ENCODE measurements at regions not wholly inside any gene's neighbourhood (a gene's known extent, or its start where the extent isn't known, plus 50 kb on each side); places are given as distances from the start of the nearest gene placed in this dataset.

DNA sequence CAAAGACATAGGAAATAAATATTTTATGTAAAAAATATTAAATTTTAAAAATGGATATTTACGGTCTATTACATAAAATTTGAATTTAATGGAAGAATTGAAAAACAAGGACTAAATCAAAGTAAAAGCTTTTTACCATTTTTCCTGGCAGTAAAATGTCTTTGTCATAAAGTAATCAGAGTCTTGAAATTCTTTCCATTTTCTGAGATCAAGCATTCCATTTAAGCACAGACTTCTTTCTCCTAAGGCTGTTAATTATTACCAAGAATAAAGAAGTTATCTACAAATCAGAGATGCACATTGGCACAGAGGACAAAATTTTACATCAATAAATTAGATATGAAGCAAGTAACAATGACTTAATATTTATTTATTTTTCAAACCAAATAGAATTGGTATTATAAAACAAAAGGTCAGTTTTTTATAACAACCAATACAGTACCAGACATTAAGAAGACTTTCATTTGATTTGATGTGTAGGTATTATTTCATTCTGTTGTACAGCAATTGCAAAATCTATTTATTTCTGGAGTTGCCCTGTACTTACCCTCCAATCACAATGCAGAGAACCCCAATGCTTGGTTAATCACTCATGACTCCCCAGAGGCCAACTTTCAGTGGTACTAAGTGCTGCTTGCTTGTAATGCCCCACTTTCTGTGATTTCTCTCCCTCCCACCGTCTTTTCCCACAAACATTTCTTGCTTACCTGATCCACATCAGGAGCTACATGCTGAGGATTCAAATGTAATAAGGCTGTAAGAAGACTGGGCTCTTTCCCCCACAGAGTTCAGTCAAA lies 254.6 kb downstream of the GASK1B start:
- no peaks in the 10 kb centered on the region for H3K36me3 ChIP-seq (ENCODE audit: insufficient read depth, low read length)
- no peaks in the 10 kb centered on the region for H3K4me1 ChIP-seq (ENCODE audit: control insufficient read depth, insufficient read depth, low read length, unreplicated experiment)
- peaks cover 12% of the 10 kb centered on the region; the same call in 1 of the 2 replicates for H3K27me3 ChIP-seq (ENCODE audit: insufficient read depth, low read length)
- H2AFZ ChIP-seq (ENCODE audit: low read length, unreplicated experiment), result no peak overlapping the region
- no peaks in the 10 kb centered on the region for H3K79me2 ChIP-seq (ENCODE audit: control insufficient read depth, insufficient read depth, low read length, unreplicated experiment)
- H3K27ac ChIP-seq (ENCODE audit: low read depth, low read length), result no peak overlapping the region
- H3K4me3 ChIP-seq (ENCODE audit: low read depth, low read length), result no peak overlapping the region

GRCh38 chr4:157912212-157912611 lies 260.6 kb downstream of the GASK1B start:
- H3K79me2 ChIP-seq (ENCODE audit: control insufficient read depth, insufficient read depth, low read length, unreplicated experiment), result no peaks in the 10 kb centered on the region
- peaks cover 32% of the 10 kb centered on the region for H3K27me3 ChIP-seq (ENCODE audit: insufficient read depth, low read length)
- no peaks in the 10 kb centered on the region for H3K4me1 ChIP-seq (ENCODE audit: control insufficient read depth, insufficient read depth, low read length, unreplicated experiment)
- no peak overlapping the region for H2AFZ ChIP-seq (ENCODE audit: low read length, unreplicated experiment)
- no peaks in the 10 kb centered on the region for H3K36me3 ChIP-seq (ENCODE audit: insufficient read depth, low read length)
- H3K27ac ChIP-seq (ENCODE audit: low read depth, low read length), result no peak overlapping the region
- H3K4me3 ChIP-seq (ENCODE audit: low read depth, low read length), result no peak overlapping the region

DNA sequence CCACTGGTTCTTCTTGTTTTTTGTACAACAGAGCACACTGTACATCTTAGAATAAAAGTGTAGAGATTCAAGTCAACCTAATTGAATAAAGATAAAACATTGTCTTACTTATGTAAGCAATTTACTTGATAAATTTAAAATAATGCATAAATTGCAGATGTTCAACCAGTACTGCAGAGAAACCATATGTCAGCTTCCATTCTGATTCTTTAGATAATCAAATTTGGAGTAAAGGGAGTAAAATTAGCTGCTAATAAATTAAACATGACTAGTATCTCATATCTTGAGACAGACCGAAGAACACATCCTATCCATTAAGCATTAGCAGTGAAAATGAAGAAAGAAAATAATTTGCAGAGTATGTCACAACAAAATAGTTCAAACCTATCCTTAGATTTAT lies 261.2 kb downstream of the GASK1B start:
- Histone ChIP-seq H3K4me3 (ENCODE audit: low read depth, low read length) (no peak overlapping the region), H3K36me3 (ENCODE audit: insufficient read depth, low read length) (no peaks in the 10 kb centered on the region), H2AFZ (ENCODE audit: low read length, unreplicated experiment) (no peak overlapping the region), H3K27ac (ENCODE audit: low read depth, low read length) (no peak overlapping the region), H3K79me2 (ENCODE audit: control insufficient read depth, insufficient read depth, low read length, unreplicated experiment) (no peaks in the 10 kb centered on the region), H3K4me1 (ENCODE audit: control insufficient read depth, insufficient read depth, low read length, unreplicated experiment) (no peaks in the 10 kb centered on the region), H3K27me3 (ENCODE audit: insufficient read depth, low read length) (peaks cover 32% of the 10 kb centered on the region)

- Histone ChIP-seq H3K36me3 (ENCODE audit: insufficient read depth, low read length) (no peaks in the 10 kb centered on the region), H3K27ac (ENCODE audit: low read depth, low read length) (no peak overlapping the region), H3K27me3 (ENCODE audit: insufficient read depth, low read length) (peaks cover 33% of the 10 kb centered on the region), H2AFZ (ENCODE audit: low read length, unreplicated experiment) (no peak overlapping the region), H3K4me3 (ENCODE audit: low read depth, low read length) (no peak overlapping the region), H3K4me1 (ENCODE audit: control insufficient read depth, insufficient read depth, low read length, unreplicated experiment) (no peaks in the 10 kb centered on the region), H3K79me2 (ENCODE audit: control insufficient read depth, insufficient read depth, low read length, unreplicated experiment) (no peaks in the 10 kb centered on the region)
Measured at GRCh38 chr4:157908691-157909090, 264.1 kb downstream of the GASK1B start.

GRCh38 chr4:157908031-157908430 lies 264.8 kb downstream of the GASK1B start:
- Histone ChIP-seq H3K27ac (ENCODE audit: low read depth, low read length) (no peak overlapping the region), H3K4me3 (ENCODE audit: low read depth, low read length) (no peak overlapping the region), H3K79me2 (ENCODE audit: control insufficient read depth, insufficient read depth, low read length, unreplicated experiment) (no peaks in the 10 kb centered on the region), H2AFZ (ENCODE audit: low read length, unreplicated experiment) (no peak overlapping the region), H3K4me1 (ENCODE audit: control insufficient read depth, insufficient read depth, low read length, unreplicated experiment) (no peaks in the 10 kb centered on the region), H3K36me3 (ENCODE audit: insufficient read depth, low read length) (no peaks in the 10 kb centered on the region), H3K27me3 (ENCODE audit: insufficient read depth, low read length) (peaks cover 33% of the 10 kb centered on the region)

DNA sequence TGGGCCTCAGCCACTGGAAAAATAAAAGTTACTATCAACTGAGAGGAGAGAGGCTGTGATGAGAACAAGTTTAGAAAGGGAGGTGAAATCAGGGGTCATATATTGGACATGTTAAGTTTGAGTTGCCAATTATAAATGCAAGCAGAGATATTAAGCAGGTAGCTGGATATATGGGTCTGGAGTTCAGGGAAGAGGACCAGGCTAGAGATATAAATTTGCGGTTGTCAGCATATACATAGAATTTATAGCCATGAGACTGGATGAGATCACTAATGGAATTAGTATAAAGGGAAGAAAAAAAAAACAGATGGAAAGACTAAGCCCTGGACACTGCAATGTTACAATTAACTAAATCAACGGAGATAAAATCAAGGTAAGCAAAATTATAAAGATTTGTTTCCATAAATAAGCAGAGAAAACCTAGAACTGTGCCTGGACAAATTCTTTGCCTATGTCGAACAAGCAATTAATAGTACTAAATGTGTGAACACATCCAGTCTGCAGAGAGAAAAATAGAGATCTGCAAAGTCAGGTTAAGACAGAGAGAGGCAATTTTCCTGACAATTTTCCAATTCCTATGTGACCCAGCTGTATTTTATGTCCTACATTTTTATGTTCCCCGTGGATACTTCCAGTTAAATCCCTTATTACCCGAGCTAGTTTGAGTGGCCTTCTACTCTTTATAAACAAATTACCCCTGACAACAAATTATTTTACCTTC lies 265.4 kb downstream of the GASK1B start:
- Histone ChIP-seq H3K27ac (ENCODE audit: low read depth, low read length) (no peak overlapping the region), H3K36me3 (ENCODE audit: insufficient read depth, low read length) (no peaks in the 10 kb centered on the region), H3K27me3 (ENCODE audit: insufficient read depth, low read length) (peaks cover 32% of the 10 kb centered on the region), H3K79me2 (ENCODE audit: control insufficient read depth, insufficient read depth, low read length, unreplicated experiment) (no peaks in the 10 kb centered on the region), H2AFZ (ENCODE audit: low read length, unreplicated experiment) (no peak overlapping the region), H3K4me3 (ENCODE audit: low read depth, low read length) (no peak overlapping the region), H3K4me1 (ENCODE audit: control insufficient read depth, insufficient read depth, low read length, unreplicated experiment) (no peaks in the 10 kb centered on the region)

- Histone ChIP-seq H3K4me1 (ENCODE audit: control insufficient read depth, insufficient read depth, low read length, unreplicated experiment) (no peaks in the 10 kb centered on the region), H3K79me2 (ENCODE audit: control insufficient read depth, insufficient read depth, low read length, unreplicated experiment) (no peaks in the 10 kb centered on the region), H3K36me3 (ENCODE audit: insufficient read depth, low read length) (no peaks in the 10 kb centered on the region), H3K27me3 (ENCODE audit: insufficient read depth, low read length) (peaks cover 9% of the 10 kb centered on the region; the same call in 1 of the 2 replicates), H3K4me3 (ENCODE audit: low read depth, low read length) (no peak overlapping the region), H3K27ac (ENCODE audit: low read depth, low read length) (no peak overlapping the region), H2AFZ (ENCODE audit: low read length, unreplicated experiment) (no peak overlapping the region)
Measured at GRCh38 chr4:157898836-157899605, 273.8 kb downstream of the GASK1B start.

GRCh38 chr4:157897855-157898370 lies 274.9 kb downstream of the GASK1B start:
- H3K36me3 ChIP-seq (ENCODE audit: insufficient read depth, low read length), result no peaks in the 10 kb centered on the region
- H3K4me3 ChIP-seq (ENCODE audit: low read depth, low read length), result no peak overlapping the region
- H3K79me2 ChIP-seq (ENCODE audit: control insufficient read depth, insufficient read depth, low read length, unreplicated experiment), result no peaks in the 10 kb centered on the region
- peaks cover 11% of the 10 kb centered on the region; the same call in 1 of the 2 replicates for H3K27me3 ChIP-seq (ENCODE audit: insufficient read depth, low read length)
- no peaks in the 10 kb centered on the region for H3K4me1 ChIP-seq (ENCODE audit: control insufficient read depth, insufficient read depth, low read length, unreplicated experiment)
- H2AFZ ChIP-seq (ENCODE audit: low read length, unreplicated experiment), result no peak overlapping the region
- H3K27ac ChIP-seq (ENCODE audit: low read depth, low read length), result no peak overlapping the region

- H3K4me3 ChIP-seq (ENCODE audit: low read depth, low read length), result no peak overlapping the region
- no peak overlapping the region for H3K27ac ChIP-seq (ENCODE audit: low read depth, low read length)
- no peak overlapping the region for H2AFZ ChIP-seq (ENCODE audit: low read length, unreplicated experiment)
- H3K27me3 ChIP-seq (ENCODE audit: insufficient read depth, low read length), result peaks cover 14% of the 10 kb centered on the region; the same call in 1 of the 2 replicates
- H3K4me1 ChIP-seq (ENCODE audit: control insufficient read depth, insufficient read depth, low read length, unreplicated experiment), result no peaks in the 10 kb centered on the region
- no peaks in the 10 kb centered on the region for H3K36me3 ChIP-seq (ENCODE audit: insufficient read depth, low read length)
- no peaks in the 10 kb centered on the region for H3K79me2 ChIP-seq (ENCODE audit: control insufficient read depth, insufficient read depth, low read length, unreplicated experiment)
Measured at GRCh38 chr4:157896726-157897125, 276.1 kb downstream of the GASK1B start.

DNA sequence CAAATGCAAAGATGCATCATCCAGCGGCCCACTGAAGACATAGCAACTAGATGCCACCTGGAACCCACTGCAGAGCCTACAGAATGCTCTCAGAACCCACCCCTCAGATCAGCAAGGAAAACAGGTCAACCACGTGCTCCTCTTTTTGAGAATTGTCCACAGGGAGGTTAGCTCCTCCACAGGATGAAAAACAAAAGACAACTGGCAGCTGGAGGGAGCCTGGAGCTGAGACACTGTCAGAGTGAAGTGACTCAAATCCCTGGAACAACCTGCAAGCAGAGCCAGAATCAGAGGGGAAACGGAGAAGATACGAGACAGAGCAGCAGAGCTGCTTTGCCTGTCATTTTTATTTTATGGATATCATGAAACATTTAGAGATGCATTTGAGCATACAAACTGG lies 277.6 kb downstream of the GASK1B start:
- no peak overlapping the region for H3K4me3 ChIP-seq (ENCODE audit: low read depth, low read length)
- no peaks in the 10 kb centered on the region for H3K4me1 ChIP-seq (ENCODE audit: control insufficient read depth, insufficient read depth, low read length, unreplicated experiment)
- no peaks in the 10 kb centered on the region for H3K79me2 ChIP-seq (ENCODE audit: control insufficient read depth, insufficient read depth, low read length, unreplicated experiment)
- H3K36me3 ChIP-seq (ENCODE audit: insufficient read depth, low read length), result no peaks in the 10 kb centered on the region
- H2AFZ ChIP-seq (ENCODE audit: low read length, unreplicated experiment), result no peak overlapping the region
- peaks cover 13% of the 10 kb centered on the region for H3K27me3 ChIP-seq (ENCODE audit: insufficient read depth, low read length)
- no peak overlapping the region for H3K27ac ChIP-seq (ENCODE audit: low read depth, low read length)

All from ACC112 (cell line).